HG03520 (cell line): ENCODE measurements at regions not wholly inside any gene's neighbourhood (a gene's known extent, or its start where the extent isn't known, plus 50 kb on each side); places are given as distances from the start of the nearest gene placed in this dataset.
"Not testable (repeated sequence)": the region's sequence is repeated elsewhere in the genome, so short reads cannot be mapped to it uniquely, and the experiment has no call there.

Experiments used
- ATAC-seq: cut with Tn5 transposase; IDR thresholded peaks from one replicate; pipeline ENCODE4 v1.9.1; 2021; ENCODE audit warnings: mild to moderate bottlenecking, moderate library complexity; ENCODE audit not compliant: unreplicated experiment

GRCh38 chr5:144048259-144048856 lies 122.1 kb downstream of the YIPF5 start:
- ATAC-seq: no peak

GRCh38 chr5:144055391-144055790 lies 115.1 kb downstream of the YIPF5 start:
- not testable (repeated sequence) for ATAC-seq

GRCh38 chr5:144060091-144060490 lies 110.4 kb downstream of the YIPF5 start:
- not testable (repeated sequence) for ATAC-seq

GRCh38 chr5:144060598-144060997 lies 109.9 kb downstream of the YIPF5 start:
- ATAC-seq: no peak

- ATAC-seq: no peak
Observed at GRCh38 chr5:144065786-144066185, 104.7 kb downstream of the YIPF5 start.

DNA sequence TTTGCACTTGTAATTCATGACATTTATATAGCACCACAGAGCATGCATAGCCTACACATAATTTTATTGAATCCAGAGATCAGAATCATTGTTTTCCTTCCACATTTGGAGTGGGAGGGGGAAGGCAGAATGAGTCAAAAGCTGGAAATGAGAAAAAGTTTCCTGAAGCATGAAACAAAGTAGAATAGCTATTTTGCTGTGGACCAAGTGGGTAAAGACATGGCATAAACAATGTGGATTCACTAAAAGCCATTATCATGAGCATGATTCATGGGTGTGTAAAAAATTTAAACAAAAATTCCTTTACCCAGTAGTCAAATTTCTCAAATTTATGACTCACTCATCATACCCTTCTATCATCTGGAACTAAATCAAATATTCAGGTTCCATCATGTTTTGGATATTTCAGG lies 97.9 kb downstream of the YIPF5 start:
- no peak for ATAC-seq

DNA sequence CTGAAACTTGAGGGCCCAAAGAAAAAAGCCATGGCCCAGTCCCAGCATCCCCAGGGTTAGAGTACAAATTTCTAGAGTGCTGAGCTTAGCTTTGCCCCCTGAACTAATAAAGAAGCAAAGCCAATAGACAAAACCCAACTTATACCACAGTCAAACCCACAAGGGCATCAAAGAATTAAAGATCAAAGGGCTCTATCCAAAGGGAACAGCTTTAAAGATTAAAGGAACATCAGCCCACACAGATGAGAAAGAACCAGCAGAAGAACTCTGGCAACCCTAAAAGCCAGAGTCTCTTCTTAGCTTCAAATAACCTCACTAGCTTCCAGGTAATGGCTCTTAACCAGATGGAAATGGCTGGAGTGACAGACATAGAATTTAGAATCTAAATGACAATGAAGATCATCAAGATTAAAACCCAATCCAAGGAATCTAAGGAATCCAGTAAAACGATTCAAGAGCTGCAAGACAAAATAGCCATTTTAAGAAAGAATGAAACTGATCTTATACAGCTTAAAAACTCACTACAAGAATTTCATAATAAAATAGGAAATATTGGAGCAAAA lies 93.9 kb downstream of the YIPF5 start:
- ATAC-seq: no peak

GRCh38 chr5:144083185-144083584 lies 87.3 kb downstream of the YIPF5 start:
- no peak for ATAC-seq

GRCh38 chr5:144084971-144085370 lies 85.5 kb downstream of the YIPF5 start:
- no peak for ATAC-seq

- ATAC-seq: no peak
Observed at GRCh38 chr5:144085381-144085780, 85.1 kb downstream of the YIPF5 start.

- ATAC-seq: no peak
Observed at GRCh38 chr5:144086295-144086694, 84.2 kb downstream of the YIPF5 start.

- no peak for ATAC-seq
Observed at GRCh38 chr5:144087576-144087975, 82.9 kb downstream of the YIPF5 start.

DNA sequence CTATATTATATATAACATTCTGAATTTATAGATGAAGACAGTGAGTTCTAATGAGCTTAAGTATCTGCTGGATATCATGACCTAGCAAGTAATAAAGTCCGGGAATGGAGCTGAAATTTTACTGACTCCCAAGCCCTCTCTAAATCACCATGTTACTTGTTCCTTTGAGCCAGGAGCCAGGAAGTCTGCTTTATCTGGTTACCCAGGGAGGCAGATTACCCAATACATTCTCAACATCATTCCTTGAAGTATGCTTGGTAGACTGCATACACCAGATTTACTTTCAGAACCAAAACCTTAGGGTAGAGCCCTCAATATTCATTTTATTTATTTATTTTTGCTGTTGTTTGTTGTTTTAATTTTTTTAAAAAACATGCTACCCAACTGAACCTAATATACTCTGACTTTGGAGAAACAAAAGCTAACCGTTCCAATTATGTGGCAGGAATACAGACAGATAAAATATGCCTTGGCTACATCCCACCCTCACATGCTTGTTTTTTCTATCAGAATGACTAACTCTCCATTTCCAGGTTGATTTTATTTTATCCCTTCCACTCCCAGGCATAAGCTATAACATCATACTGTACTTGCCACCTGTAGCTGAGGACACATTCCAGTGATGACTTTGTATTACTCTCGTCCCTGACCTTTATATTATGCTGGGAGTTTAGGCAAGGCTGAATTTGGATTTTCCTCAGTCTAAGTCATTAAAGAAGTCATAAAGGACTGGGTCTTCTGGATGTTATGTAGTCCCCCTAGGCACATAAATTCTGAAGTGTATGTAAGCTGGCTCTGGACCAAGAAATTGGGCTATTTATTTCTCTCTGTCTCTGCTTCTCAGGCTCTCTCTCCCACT lies 82.0 kb downstream of the YIPF5 start:
- ATAC-seq: no peak

DNA sequence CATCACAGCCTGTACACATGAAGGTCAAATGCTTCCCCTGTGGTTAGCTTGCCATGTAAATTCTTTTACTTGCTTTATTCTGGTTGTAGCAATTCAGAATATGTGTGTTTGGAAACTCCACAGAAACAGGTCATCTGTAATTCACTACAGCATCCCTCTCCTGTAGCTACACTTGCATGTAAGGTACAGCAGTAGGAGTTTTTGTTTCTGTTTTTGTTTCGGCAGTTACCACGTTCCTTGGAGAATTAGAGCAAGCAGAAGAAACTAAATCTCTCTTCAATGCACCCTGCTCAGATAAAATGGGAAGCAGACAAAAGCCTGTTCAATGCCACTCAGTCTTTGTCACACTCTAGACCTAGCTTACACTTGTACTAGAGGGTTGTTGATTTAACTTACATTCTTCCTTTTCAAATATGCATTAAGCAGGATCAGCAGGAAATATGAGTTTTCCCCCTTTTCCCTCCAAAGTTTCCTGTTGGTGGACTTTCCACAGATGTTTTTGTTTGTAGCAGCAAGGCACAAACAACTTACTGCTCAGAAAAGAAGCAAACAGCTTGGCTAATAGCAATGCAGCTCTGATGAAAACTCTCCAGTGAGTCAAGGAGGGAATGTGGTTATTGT lies 80.9 kb downstream of the YIPF5 start:
- ATAC-seq: peak; percentile 63

DNA sequence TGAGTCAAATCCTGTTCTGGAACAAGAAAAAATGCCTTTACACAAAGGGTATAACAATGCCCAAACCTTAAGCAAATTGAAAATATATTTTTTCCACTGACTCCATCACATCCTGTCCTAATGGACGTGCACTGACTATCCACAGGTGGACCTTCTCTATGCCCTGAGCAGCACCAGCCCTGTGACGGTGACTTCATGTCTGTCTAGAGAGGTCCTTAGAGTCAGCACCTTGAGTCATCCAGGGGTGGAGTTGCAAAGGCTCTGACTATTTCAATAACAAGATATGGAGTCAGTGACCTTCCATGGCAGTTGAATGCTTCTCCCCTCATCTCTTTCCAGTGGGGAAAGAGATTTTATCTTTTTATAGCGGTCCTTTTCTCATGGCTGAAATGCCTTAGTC lies 78.0 kb downstream of the YIPF5 start:
- no peak for ATAC-seq

- no peak for ATAC-seq
Observed at GRCh38 chr5:144093400-144093799, 77.1 kb downstream of the YIPF5 start.

- ATAC-seq: no peak
Observed at GRCh38 chr5:144093868-144094267, 76.6 kb downstream of the YIPF5 start.

- no peak for ATAC-seq
Observed at GRCh38 chr5:144100702-144101101, 69.8 kb downstream of the YIPF5 start.

DNA sequence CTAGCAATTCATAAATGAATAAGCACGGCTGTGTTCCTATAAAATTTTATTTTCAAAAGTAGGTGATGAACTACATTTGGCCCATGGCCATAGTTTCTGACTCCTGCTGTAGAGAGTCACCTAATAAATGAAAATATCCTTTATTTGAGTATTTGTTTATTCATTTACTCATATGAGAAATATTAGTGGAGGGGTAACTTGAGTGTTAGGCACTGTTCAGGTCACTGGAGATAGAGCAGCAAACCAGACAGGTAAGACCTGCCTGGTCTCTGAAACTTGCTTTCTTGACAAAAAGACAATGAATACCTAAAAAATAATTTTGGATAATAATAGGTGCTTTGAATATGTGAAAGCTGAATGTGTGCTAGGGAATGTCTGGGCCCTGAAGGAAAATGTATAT lies 68.8 kb downstream of the YIPF5 start:
- no peak for ATAC-seq

DNA sequence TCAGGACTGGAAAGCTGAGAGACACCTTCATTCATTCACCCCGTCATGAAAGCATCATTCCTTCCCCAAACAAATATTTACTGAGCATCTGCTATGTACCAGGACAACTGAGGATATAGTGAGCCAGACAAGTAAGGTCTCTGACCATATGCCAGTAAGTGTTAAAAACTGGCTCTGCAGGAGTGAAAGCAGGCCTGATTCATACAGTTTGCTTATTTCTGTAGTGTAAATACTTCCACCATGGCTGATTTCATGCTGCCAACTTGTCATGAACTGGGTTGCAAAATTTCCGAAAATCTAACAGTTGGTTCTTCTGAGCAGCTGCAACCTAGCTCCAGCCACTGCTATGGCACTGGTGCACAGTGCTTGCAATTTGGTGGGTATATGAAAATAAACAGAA lies 68.1 kb downstream of the YIPF5 start:
- no peak for ATAC-seq

- no peak for ATAC-seq
Observed at GRCh38 chr5:144102979-144103378, 67.5 kb downstream of the YIPF5 start.
